ENCODE measurements at regions not wholly inside any gene's neighbourhood (a gene's known extent, or its start where the extent isn't known, plus 50 kb on each side); places are given as distances from the start of the nearest gene placed in this dataset.

DNA sequence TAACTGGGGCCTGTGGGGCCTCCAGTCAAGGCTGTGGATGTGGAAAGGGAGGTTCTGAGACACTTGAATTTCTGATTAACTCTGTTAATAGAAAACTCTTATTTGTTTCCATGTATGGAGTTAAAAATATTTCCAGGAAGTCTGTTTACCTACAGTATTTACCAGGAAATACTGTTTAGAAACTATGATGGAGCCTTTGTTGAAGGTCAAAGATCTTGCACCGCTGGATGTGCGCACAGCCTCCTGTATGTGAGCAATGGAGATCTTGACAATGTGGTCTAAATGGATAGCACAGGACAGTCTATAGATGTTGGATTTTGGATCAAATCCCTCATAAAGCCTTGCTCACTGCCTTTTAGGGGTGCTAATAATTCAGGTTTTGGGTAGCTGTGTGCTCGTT is 268.4 kb downstream of the DLEU7 start:
- DNase-seq (ENCODE audit: low read depth in 2 of 2) = no peak

DNA sequence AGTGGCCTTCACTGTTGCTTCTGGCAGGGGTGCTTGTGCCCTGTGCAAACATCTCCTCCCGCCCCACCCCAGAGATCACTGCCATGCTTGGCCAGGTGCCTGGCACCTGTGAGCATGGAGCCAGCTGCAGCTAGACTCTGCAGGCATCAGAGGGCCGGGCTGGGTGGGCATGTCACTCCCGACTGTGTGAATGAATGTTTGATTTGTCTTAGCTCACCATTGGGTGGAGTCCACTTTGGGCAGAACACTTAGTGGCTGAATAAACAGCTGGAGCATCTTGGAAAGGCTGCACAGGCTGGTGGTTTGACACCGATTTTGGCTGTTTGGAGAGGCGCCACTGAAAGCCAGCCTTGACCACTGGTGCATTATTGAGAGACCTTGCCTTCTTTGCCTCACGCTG is 267.3 kb downstream of the DLEU7 start:
- no peak for DNase-seq (ENCODE audit: low read depth in 2 of 2)

DNA sequence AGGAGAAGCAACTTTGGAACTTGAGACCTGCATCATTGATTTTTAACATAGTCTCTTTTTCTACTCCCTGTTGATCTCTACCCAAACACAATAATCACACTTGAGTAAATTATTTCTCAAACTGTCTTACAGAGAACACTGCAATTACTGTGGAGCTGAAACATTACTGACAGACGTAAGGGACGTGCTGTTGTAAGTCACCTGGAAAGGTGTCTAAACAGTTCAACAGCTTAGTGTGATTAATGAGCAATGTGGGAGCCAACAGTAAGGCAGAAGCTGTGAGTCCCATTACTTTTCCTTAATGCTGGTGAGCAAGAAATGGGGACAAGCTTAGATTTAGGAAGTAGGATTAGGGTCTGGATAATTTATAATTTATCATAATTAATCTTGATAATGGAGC is 265.7 kb downstream of the DLEU7 start:
- no peak for DNase-seq (ENCODE audit: low read depth in 2 of 2)

DNA sequence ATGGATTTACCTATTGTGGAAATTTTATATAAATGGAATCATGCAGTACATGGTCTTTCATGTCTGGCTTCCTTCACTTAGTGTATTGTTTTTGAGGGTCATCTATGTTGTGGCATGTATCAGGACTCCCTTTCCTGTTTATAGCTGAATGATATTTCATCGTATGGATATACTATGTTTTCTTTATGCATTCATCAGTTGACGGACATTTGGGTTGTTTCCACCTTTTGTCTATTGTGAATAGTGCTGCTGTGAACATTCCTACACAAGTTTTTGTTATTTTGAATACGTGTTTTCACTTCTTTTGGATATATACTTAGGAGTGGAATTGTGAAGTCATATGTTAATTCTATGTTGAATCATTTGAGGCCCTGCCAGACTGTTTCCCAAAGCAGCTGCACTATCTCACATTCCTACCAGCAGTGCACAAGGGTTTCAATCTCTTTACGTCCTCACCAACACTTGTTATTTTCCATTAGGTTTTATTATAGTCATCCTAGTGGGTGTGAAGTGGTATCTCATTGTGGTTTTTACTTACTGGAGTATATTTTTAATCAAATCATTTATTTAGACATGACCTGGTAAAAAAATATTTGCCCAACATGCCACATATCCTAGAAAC is 262.7 kb downstream of the DLEU7 start:
- no peak for DNase-seq (ENCODE audit: low read depth in 2 of 2)

DNA sequence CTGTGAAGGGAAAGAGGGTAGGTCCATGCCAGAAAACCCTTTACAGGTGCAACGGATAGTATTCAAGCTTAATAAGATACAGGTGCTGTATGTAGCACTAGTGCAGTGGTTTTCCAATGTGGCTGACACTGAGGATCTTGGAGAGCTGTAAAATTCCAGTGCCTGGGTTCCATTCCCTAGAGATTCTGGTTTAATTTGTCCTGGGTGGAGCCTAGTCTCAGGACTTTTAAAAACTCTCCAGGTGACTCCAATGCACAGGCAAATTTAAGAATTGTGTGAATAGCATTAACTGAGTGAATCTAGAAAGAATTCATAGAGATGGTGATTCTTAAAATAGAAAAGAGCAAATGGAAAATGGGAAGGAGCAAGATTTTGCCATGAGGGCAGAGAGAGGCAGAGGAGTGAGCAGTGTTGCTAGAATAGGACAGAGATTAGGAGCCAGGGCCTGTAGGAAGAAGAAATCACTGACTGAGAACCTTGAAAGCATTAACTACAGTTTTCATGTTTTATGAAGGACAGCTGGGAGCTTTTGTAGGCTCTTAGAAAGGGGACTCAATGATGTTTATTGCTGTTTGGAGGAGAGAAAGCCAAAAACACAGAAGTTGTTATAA is 261.8 kb downstream of the DLEU7 start:
- DNase-seq (ENCODE audit: low read depth in 2 of 2) = no peak

DNA sequence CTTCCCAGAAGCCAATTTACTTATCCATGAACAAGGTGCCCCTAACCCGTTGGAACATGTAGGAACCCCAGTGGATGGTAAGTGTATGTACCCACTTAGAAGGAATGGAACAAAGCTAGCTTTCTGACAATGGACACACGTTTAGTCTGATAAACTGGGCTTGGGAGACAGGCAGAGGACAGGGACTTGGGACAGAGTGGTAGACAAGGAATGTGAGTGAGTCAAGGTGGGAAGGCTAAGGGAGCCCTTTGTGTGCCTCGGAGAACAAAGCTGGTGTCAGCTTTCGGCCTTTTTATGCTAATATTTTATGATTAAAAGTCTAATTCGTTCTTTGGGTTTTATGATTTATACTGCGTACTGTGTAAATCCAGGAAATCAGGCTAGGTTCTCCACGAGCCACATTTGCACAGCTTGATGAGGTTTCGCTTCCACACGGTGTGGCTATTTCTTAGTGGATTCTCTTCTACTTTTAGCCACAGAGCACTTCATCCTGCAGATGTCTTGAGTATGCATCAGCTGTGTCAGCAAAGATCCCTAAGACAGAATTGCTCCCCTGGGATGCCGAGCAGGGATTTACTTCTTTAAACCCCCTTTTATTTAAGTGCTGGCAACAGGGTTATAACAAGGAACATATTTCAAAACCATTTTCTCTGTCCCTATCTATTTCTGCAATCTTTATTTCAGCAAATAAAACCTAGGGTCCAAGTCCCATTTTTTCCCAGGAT is 258.5 kb downstream of the DLEU7 start:
- DNase-seq (ENCODE audit: low read depth in 2 of 2) = no peak

DNA sequence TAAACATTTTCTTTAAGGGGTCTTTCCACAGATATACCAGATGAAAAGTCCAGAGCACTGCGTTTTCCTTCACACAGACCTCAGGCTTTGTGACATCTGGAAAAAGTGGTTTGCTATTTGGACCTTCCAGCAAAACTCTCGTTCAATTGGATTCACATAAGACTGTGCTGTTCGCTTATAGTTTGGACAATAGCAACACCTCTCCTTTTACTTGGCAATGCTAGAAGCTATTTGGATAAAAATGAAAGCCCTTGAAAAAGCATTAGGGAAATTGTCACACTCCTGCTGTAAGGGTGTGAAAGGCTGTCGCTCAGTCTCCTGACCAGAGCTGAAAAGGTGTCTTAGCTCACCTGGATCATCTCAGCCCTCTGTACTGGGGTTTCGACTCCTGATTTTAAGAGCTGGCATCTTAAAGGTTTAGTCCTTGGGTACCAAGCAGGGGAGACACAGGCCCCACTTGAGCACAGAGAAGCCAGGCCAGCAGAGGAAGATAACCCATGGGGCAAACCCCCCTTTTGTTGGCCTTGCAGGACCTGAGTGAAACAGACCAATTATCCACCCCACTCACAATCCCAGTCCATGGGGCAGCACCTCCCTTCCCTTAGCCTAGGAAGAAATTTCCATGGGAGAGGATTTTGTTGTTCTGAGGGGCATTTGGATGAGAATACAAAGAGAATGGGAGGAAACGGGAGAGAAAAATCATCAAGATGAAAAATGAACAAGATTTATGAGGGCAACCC is 257.6 kb downstream of the DLEU7 start:
- no peak for DNase-seq (ENCODE audit: low read depth in 2 of 2)

DNA sequence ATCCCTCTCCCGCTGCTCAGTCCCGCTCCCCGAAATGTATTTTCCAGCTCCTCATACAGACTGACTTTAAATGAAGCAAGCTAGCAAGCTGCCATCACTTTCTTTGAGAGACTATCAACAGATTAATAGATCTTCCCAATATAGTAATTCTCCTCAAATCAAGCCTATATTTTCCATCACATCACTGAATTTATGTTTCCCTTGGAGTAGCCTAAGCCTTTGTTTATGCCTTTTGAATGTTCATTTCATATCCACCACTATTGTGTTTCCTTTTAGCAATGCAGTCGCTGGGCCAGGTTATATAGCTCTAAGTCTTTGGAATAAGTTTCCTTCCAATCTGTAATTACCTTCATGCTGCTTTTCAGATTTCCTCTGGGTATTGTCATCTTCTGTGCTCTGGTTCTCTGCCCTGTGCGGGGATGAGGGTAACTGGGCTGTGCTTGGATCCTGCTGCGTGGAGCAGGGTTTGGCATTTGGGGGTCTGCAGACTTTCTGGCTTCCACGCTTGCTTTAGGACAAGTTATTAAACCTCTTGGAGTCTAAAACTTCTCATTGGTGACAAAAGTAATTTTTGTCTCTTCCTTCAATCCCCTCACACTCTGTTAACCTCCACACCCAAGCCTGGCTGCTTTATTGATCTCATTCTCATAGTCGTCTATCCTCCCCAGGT is 256.9 kb downstream of the DLEU7 start:
- DNase-seq (ENCODE audit: low read depth in 2 of 2) = no peak

DNA sequence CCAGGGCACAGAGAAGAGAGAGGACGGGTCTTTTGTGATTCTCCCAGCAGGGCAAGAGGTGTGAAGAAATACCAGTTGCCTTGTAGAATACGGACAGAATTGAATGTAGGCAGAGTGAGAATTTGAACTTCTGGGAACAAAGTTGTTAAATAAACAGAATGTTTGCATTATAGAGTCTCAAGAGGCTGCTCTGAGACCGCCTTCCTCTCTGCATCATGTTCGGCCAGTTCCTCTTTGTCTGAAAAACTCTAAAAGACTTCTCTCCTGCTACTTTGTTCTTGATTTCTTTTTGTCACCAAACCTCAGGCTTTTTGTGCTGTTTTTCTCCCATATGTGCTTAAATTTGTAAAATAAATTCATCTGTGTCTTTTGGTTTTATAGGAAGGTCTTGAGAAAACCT is 256.4 kb downstream of the DLEU7 start:
- DNase-seq (ENCODE audit: low read depth in 2 of 2) = no peak

DNA sequence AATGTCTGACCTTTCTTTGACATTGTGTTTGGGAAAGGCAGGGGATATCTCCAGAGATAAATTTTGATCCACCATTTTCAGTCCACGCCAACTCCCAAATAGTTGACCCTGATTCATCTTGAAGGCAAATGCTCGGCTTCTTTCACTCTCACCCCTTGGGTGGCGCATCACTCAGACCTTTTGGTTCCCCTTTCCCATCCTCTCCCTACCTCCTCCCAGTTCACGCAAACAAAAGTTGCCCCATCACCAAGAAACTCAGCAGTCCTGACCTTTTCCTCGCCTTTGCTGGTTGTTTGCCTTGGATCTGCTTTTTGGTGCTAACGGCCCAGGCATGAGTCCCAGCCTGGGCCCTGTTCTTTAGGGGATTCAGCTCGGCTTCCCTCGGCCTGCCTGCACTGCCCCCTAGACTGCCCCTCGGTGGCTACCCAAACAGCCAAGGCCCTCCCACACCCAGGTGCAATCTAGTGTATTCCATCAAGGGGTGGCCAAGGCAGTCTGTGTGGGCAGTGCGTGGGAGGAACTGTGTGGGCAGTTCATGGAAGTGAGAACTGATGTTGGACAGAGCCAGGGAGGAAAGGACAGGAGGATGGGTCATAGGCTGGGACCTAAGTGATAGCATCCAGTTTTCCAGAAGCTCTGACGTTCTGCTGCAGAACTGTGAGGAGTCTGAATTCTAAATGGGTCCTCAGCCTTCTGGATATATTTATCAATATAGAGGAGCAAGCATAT is 255.7 kb downstream of the DLEU7 start:
- no peak for DNase-seq (ENCODE audit: low read depth in 2 of 2)

DNA sequence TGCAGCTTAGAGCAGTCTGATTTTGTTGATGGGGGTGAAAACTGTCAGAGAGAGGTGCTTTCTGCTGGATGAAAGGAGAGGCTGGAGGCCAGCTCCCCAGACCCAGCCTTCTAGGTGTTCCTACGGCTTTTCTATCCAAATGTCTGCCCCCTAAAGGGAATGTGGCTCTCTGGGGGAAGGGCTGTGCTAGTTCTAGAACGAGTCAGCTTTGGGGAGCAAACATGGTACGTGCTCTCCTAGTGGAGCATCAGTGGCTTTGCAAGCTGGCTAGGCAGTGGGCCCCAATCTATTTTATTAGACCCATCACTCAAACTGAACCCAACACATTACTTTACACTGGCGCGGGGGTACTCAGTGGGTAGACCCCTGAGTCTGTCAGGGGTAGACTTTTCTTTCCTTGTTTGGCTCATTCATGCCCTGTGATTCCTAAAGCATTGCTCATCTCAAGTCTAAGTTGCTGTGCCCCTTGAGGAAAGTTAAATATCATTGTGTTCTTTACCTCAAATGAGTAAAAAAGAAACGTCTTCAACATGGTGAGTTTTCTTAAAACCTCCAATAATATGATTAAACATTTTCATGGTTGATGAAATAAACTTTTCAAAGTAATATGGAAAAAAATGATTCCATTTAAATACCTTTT is 254.9 kb downstream of the DLEU7 start:
- DNase-seq (ENCODE audit: low read depth in 2 of 2) = no peak

DNA sequence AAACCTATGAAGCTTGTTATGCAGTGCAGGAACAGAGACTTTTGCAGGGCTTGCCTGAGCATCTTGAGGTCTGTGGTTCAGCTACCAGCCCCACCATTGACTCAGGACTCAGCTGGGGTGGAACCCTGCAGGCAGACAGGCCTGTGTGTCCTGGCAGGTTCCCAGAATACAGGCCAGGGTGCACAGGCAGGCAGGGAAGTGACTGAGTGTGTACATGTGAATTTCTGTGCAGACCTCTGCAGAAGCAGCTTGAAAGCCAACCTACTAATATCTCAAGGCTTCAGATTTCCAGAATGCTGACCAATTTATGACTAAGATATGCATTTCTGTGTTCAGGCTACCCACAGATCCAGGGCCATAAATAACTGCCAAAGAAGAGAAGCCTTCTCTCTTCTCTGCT is 254.4 kb downstream of the DLEU7 start:
- DNase-seq (ENCODE audit: low read depth in 2 of 2) = no peak

DNA sequence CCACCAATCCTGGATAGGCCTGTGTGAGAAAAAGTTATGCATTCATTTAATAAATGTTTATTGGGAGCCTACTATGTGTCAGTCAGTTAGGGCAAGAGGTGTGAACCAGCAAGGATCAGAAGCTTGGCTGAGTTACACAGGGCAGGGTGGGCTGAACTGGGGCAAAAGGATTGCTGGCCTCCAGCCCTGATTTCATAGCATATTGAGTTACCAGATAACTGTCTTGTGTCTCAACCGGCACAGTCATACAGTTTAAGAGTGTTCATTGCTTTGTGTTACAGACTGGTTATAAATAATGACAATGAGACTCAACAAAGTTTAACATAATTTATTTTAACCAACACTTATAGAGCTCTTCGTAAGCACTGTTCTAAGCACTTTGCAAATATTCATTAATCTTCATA is 253.8 kb downstream of the DLEU7 start:
- no peak for DNase-seq (ENCODE audit: low read depth in 2 of 2)

DNA sequence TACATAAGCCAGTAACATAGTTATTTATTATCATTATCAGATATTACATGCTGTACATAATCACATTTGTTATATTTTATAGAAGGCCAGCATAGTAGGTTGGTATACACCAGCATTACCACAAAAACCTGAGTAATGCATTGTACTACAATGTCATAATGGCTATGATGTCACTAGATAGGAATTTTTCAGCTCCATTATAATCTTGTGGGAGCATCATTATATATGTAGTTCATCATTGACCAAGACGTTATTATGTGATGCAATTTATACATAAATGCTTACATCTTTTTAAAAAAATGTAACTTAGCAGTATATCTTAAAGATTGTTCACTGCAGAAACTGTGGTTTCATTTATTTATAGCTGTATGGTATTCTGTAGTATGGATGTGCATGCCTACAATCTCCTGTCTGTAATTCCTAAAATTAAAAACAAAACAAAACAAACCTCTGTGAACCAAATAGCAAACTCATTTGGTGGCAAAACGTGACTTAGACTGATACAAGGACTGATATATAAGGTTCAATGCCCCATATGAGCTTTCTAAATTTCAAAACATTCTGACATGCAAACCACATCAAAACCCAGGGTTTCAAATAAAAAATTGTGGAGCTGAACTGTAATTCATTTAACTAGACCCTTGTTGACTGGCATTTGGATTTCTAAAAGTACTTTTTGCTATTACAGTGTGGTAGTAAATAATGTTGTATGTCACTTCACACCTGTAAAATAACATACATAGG is 250.9 kb downstream of the DLEU7 start:
- no peak for DNase-seq (ENCODE audit: low read depth in 2 of 2)

DNA sequence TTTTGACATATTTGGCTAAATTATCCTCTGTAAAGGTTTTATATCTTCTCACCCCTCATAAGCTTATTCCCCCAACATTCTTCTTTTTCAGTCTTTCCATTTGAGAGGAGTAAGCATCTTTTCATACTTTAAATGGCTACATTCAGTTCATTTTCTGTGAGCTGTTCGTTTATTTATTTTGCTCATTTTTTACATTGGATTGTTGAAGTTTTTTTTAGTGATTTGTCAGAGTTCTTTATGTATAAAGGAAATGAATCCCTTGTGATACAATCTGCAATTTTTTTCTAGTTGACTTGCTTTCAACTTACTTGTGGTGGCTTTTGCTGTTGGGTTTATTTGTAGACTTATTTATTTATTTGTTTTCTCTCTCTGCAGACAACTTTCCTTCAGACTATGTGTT is 250.3 kb downstream of the DLEU7 start:
- no peak for DNase-seq (ENCODE audit: low read depth in 2 of 2)

DNA sequence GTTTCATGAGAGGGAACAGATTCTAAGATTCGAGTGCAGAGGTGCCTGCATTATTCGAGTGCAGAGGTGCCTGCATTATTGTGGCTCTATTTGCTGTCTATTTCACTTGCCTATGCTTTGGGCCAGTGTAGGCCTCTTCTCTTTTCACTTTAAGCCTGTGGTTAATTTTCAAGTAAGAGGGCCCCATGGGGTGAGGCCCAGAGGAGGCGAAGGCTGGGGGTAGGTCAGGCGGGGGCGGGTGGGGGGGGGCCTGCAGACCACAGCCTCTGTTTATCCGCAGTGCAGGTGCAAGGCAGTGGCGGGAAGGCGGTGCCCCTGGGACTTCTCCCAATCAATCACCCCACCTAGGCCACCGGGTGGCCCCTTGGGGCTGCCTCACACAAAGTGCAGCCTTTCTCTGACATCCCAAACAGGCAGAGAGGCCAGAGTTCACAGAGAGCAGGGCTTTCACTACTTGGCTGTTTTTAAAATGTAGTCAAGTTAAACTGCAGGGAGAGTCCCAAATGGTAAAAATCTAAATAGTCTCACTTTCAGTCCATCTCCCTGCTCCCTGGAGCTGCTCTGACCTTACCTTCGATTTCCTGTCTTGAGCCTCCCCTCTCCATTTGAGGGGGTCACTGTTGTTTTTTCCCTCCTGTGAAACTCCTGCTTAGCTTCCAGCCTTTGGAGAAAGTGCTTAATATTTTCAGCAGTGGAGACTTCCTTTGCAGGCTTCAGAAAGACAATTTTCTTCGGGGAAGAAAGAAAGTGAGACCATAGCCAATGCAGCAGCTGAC is 249.0 kb downstream of the DLEU7 start:
- DNase-seq (ENCODE audit: low read depth in 2 of 2) = peak in 1 of 2 donors; percentile 16

DNA sequence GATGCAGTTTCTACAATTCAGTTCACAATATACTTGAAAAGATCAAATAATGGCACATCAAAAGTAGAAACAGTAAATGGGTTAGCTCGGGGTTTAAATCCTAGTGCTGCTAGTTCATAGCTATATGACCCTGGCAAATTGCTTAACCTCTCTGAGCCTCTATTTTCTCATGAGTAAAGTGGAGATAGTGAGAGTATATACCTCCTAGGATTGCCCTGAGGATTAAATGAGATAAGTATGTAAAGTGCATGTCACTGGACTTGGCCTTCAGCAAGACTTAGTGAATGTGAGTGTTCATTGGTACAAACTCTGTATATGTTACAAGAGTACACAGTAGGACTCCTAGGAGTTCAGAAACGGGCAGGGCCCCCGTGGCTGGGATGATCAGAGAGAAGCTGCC is 248.3 kb downstream of the DLEU7 start:
- DNase-seq (ENCODE audit: low read depth in 2 of 2) = no peak

DNA sequence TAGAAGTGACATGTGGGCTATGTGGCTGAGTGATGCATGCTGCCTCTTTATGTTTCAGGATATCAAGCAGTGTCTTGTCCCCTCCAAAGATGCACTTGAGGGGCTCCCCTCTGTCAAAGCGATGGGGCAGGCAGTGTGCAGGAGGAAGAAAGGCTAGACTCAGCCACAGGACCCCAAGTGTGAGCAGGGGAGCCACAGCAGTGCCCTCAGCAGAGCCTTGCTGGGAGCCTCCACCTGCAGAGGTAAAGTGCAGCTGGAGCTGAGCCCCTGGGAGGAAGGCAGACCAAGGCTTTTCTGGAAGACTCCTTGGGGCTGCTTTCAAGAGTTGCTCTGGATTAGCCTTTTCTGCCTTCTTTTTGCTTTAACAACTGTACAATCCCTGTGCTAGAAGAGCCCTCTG is 247.3 kb downstream of the DLEU7 start:
- no peak for DNase-seq (ENCODE audit: low read depth in 2 of 2)

DNA sequence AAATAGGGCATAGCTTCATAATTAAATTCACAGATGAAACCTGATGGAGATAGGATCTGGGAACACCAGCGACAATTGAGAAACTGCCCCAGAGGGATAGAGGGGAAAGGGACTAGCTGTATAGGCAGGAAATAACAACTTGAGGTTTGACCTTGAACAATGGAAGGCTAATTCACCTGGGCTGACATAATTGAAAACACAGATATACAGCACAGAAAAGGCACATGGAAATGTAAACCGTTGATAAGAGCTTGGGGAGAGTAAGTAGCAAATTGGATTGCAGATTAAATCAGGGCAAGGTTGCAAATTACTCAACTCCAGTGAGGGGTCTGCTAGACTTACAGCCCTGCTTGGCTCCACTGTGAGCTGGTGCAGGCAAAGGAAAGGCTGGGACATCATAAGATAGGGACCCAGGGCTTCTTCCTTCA is 246.7 kb downstream of the DLEU7 start:
- DNase-seq (ENCODE audit: low read depth in 2 of 2) = no peak
